Activated effector memory CD4-positive, alpha-beta T cell treated with Interleukin-2 at 50 U/mL for 16 hours (primary cell): ENCODE measurements at regions not wholly inside any gene's neighbourhood (a gene's known extent, or its start where the extent isn't known, plus 50 kb on each side); places are given as distances from the start of the nearest gene placed in this dataset.

Experiments
- DNase-seq: peaks from one replicate; pipeline ENCODE4 v3.0.0-alpha.2; 2020

DNA sequence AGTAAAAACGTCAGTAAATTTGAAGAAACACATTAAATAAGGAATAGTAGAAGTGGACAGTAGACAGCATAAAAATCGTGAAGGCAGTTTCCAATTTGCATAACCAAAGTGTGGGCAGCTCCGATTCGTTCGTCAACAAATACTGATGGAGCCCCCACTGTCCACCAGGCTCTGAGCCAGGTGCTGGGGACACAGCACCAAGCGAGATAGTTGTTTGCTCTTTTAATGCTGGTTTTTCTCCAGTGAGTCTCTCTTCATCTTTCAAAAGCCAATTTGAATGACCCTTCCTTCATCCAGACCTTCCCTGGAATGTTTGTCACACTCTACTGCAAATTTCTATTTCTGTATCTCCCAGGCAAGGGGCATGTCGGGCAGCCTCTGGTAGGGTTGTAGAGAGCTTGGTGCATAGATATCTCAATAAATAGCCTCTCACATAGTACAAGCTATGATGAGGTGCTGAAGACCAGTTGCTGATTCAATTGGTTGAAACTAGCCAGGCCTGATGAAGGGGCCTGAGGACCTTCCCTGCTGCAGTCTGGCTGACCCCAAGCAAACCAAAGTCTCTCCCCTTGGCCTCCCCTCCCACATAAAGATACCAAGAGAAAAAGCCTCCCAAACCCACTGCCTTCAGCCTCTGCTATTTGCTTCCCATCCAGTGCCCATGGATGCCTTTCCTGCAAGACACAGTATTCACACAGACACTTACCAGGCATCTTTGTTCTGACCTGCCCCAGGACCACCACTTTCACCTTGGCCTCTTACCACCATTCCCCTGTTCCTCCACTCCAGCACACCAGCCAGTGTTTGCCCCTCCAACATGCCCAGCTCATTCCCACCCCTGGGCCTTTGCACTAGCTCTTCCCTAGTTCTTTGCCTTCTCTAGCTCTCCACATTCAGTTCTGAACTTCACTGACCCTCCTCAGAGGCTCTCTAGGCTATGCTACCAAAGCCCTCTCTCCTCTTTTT lies 125.2 kb downstream of the CEBPB start:
- no peak for DNase-seq

DNA sequence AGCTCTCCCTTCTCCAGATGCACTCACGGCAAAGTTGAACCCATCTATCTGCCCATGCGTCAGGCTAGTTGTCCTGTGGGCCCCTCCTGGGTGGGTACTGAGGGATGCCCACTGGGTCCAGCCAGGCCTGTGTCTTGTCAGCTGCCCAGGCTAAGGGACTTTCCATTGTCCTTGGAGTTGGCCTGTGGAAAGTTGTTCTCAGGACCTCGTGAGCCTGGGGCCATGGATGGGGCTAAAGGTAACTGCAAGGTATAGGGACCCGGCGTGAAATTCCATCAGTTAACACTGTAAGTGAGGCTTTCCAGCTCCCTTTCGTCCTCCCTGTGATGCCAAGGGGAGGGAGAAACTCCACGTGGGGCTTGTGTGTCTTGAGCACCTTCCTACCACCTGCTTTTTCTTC lies 126.5 kb downstream of the CEBPB start:
- no peak for DNase-seq

DNA sequence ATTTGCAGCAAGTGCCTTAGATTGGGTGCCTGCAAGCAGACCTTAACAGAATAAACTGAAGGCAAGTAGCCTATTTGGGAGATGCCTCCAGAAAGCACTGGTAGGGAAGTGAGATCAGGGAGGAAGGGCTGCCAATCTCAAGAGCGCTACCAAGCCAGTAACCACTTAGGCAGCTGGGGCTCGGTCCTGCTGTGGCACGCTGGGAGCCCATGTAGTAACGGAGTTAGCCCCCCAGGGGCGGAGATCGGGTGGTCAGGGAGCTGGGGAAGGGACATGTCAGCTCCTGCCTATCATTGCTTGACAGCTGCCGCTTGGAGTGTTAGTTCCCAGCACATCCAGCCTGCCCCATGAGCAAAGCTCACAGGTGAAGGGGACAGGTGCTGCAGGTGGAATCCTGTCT lies 127.0 kb downstream of the CEBPB start:
- no peak for DNase-seq

DNA sequence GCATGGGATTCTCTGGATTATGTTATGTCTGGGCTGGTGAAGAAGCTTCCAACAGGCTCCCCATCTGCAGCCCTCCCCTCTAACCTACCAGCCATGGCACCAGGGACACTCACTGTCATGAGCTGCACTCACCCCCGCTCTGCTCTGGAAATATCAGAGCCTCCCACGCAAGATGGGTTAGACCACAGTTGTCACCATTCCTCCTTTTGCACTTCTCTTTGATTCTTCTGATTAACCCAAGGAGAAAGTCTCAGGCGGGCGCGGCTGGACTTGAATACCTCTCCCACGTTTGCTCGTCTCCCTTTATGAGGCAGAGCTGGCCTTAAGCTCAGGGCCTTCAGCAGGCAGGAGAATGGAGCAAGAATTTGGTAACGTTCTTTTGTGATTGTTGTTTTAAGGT lies 128.1 kb downstream of the CEBPB start:
- no peak for DNase-seq

DNA sequence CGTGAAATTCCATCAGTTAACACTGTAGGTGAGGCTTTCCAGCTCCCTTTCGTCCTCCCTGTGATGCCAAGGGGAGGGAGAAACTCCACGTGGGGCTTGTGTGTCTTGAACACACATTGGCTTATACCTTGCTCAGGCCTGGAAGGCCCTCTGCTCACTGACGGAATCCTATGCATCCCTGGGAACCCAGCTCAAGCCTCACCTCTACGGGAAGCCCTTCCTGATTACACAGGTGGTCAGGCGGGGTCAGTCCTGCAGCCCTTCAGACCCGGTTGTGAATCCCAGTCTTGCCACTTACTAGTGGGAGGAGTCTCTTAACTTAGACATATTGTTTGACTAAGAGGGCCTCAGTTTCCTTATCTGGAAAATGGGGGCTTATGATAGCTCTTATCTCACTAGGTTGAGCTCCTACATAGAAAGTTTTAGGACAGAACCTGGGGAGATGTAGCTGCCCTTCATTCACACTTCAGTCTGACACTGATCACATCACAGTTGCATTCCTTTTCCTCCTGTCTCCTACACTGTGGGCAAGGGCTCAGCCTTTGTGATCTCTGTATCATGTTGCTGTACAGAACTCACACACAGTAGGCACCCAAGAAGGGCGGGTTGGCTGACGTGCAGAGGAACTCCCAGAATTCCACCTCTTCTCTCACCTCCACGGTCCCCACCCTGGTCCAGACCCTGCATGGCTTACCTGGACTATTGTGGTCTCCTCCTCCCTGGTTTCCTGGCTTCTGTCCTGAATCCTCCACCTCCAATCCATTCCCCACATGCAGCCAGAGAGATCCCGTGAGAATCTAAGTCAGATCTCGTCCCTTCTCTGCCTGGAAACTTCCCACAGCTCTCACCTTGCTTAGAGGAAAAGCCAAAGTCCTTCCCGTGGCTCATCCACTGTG lies 129.6 kb downstream of the CEBPB start:
- DNase-seq: no peak

DNA sequence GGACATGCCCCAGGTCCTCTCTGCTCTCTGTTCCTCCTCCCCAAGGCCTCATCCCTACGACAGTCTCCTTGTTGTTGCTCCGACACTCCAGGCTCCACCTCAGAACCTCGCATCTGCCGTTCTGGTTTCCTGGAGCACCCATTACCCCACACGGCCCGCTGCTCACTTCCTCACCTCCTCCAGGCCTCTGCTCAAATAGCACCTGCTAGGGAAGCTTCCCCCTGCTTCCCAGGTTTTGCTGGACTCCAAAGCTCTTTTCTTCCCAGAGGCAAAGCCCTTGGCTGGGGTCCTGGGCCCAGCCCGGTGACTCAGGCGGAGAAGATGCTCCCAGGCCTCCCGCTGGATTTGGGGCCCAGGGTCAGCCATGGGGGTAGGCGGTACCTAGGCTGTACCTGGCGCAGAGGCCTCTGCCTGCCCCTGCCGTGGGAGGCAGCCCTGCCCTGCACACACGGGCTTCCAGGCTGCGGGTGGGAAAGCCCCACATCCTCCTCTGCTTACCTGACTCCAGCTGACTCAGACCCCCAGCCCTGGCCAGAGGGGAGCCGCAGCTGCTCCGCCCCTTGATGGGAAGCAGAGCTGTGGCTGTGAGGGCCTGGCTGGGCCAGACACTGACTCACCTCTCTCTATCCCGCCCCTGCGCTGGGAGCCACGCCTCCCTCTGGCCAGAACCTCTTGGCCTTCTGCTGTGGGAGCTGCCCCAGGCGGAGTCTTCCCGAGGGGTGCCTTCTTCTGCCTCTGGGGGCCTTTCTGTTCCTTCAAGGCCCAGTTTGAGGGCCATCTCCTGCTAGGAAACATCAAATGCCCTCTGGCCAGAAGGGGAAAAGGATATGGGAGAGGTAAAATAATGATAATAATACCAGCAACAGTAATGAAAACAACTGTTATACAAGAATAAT lies 130.5 kb downstream of the CEBPB start:
- DNase-seq: no peak

DNA sequence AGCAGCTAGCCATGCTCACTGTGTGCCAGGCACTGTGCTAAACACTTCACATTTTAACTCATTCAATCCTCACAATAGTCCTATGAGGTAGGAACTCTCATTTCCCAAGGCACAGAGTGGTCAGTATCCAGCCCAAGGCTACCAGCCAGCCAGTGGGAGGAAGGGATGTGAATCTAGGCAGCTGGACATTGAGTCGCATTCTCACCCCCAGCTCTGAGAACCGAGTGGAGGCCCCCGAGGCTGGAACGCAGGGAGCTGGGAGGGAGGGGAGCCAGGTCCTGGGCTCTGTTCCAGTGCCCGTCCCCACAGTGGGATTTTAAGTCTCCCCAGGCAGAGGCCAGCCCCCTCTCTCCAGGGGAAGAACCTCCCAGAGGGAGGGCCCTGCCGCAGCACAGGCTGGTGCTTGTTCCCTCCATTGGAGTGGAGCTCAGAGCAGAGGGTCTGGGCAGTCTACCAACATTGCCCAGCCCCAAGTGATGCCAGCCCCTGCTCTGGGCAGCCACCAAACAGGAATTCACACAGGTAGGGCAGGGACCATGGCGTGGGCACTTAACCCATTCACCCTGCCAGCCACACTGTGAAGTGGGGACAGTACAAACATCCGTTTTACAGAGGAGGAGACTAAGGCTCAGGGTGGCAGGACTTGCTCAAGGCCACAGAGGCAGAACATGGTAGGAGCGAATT lies 131.3 kb downstream of the CEBPB start:
- no peak for DNase-seq

DNA sequence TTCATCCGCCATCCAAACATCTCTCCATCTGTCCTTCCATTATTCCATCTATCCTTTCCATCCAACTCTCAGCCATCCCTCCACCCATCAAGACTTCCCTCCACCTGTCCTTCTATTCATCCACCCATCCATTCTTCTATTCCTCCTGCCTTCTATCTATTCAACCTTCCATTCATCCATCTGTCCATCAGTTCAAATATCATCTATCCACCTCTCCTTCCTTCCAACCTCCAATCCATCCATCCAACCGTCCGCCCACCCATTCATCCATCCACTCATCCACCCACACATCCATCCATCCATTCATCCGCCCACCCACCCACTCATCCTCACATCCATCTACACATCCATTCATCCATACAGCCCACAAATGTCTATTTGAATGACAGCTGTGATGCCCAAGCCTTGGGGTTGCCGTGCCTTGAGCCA lies 132.1 kb downstream of the CEBPB start:
- no peak for DNase-seq

DNA sequence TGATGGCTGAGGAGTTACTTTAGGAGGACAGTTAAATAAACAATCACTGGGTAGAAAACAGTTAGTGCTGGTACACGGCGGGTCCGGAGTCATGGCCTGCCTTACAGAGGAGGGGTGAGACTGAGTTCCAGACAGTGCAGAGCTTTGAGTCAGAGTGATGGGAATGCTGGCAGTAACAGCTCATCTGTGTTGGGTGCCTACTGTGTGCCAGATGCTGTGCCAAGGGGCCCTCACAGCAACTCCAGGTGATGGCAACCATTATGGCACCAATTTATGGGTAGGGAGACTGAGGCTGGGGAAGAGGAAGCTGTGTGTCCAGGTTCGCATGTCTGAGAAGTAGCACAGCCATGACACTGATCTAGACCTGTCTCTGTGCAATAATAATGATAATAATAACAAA lies 132.6 kb downstream of the CEBPB start:
- no peak for DNase-seq

DNA sequence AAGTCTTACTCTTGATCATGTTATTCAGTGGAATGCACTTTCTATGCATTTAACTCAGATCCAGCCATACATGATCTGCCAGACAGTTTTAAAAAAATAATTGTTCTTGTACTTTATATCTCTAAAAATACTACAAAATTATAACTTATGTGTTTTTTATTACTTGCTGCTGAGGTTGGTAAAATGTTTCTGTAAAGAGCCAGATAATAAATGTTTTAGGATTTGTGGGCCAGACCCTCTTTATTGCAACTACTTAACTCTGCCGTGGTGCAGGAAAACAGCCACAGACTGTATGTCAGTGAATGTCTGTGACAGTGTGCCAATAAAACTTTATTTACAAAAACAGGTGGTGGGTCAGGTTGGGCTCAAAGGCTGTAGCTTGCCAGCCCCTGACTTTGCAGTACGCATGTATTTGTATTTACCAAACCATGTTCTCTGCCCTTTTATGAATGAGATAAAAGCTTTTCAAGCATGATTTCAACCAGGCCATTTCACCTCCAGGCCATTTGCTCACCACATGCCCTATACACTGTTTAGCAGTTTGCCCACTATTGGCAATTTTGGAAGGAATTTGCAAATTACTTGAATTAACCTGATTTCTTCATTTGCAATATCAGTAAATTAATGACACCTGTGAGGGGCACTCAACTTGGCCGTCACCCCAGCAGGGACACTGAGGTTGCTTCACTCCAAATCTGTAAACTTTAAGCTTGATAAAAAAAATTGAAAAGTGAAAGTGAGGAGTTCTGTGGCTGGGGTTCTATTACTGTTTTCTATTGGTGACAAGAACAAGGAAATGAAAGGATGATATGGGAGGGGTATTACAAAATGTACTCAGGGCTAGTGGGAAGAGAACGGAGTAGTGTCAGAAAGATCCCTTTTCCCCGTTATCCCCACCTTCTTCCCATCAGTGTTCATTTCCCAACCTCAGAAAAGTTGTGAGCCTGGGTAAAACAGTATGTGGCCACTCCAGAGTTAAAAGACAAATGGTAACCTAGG lies 133.4 kb downstream of the CEBPB start:
- no peak for DNase-seq

DNA sequence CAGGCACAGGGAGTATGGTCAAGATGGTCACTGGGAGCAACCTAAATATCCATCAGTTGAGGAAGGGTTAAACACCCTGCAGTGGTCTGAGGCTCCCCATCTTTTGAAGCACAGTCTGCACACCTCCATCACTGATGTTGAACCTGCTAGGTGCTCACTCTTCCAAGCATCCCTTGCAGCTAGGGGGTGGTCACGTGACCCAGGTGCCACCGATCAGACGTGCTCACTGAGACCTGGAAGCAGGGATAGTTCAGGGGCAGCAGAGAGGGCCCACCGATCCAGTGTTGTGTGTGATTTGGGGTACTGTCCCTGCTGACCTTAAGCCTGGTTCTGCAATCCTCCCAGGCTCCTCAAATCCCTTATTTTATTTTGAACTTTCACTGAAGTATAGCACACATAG lies 134.6 kb downstream of the CEBPB start:
- DNase-seq: no peak

DNA sequence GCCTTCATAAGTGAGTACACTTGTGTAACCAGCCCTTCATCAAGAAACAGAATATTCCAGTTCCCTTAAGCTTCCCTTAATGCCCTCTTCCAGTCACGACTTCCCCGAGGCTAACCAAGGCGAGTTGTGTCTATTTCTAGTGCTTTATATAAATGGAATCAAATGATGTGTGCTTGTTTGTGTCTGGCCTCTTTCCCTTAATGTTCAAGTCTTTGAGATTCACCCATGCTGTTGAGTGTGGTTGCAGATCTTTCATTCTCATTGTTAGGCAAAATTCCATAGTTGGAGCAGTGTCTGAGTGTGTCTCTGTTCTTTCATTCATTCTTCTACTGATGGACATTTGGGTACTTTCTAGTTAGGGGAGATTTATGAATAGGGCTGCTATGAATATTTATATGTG lies 135.0 kb downstream of the CEBPB start:
- no peak for DNase-seq

DNA sequence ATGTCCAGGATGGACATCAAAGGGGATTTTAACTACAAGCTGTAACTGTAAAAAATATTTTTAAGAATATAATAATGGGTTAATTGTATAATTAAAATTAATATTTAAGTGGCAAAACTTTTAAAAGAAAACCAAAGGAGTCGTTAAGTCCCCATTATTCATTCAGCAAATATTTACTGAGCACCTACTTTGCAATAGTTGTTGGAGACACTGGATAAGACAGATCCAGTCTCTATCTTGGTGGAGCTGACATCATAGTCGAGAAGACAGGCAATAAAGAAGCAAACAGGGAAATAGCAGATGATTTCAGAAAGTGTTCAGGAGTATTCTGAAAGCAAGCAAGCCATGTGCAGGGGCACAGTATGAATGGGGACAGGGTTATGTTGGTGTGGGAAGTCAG lies 137.0 kb downstream of the CEBPB start:
- no peak for DNase-seq

DNA sequence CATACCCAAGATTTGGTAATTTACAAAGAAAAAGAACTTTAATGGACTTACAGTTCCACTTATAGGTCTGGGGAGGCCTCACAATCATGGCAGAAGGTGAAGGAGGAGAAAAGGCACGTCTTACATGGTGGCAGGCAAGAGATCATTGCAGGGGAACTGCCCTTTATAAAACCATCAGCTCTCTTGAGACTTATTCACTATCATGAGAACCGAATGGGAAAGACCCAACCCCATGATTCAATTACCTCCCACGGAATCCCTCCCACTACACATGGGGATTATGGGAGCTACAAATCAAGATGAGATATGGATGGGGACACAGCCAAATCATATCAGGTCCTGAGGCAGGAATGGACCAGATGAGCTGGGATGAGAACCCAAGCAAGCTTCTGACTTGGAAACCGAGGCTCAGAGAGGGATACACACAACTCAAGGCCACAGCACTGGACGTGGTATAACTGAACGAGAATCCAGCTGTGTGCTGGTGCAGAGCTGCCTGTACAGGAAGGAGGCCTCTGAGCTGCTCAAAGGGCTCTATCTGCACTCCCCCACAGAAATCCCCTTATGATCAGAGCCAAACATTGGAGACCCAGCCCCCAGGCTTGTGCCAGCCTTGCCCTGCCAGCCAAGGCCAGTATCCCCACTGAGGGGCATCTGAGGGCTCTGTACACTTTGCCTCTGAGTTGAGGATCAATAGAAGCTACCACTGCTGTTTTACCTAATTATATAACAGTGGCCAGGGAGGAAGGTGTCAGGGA lies 137.8 kb downstream of the CEBPB start:
- DNase-seq: no peak

DNA sequence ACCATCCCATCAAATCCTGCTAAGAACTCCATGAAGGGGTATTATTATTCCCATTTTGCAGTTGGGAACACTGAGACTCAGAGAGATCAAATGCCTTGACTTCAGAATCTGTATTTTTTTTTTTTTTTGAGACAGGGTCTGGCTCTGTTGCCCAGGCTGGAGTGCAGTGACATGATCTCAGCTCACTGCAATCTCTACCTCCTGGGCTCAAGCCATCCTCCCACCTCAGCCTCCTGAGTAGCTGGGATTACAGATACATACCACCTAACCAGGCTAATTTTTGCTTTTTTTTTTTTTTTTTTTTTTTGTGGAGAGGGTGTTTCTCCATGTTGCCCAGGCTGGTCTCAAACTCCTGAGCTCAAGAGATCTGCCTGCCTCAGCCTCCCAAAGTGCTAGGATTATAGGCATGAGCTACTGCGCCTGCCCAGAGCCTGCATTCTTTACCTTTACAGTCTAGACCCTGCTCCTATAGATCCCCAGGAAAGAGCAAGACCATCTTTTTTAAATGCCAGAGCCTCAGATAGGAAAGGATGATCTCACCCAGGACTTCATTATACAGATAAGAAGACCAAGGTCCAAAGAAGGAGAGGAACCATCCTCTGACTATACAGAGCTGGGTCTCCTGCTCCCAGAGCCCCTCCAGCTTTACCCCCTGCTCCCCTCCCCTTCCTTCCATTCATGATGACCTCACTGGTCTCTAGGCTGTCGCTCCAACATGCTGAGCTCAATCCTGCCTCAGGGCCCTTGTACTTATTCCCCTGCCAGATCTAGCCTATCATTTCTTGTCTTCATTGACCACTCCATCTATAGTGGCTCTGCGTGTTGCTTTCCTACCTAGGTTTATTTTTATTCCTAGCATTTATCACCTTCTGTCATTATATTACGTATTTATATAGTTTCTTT lies 138.6 kb downstream of the CEBPB start:
- DNase-seq: no peak

DNA sequence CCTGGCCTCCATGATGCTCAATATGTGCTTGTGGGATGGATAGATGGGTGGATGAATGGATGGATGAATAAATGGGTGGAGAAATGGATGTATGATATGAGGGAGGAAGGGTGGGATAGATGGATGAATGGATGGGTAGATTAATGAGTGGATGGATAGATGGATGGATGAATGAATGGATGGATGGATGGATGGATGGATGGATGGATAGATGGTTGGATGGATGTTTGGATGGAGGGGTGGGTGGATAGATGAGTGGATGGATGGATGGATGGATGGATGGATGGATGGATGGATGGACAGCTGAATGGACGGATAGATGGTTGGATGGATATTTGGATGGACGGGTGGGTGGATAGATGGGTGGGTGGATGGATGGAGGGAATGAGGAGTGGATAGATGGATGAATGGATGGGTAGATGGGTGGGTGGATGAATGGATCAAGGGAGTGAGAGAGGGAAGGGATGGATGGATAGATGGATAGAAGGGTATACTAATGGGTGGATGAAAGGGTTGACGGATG lies 139.4 kb downstream of the CEBPB start:
- no peak for DNase-seq

DNA sequence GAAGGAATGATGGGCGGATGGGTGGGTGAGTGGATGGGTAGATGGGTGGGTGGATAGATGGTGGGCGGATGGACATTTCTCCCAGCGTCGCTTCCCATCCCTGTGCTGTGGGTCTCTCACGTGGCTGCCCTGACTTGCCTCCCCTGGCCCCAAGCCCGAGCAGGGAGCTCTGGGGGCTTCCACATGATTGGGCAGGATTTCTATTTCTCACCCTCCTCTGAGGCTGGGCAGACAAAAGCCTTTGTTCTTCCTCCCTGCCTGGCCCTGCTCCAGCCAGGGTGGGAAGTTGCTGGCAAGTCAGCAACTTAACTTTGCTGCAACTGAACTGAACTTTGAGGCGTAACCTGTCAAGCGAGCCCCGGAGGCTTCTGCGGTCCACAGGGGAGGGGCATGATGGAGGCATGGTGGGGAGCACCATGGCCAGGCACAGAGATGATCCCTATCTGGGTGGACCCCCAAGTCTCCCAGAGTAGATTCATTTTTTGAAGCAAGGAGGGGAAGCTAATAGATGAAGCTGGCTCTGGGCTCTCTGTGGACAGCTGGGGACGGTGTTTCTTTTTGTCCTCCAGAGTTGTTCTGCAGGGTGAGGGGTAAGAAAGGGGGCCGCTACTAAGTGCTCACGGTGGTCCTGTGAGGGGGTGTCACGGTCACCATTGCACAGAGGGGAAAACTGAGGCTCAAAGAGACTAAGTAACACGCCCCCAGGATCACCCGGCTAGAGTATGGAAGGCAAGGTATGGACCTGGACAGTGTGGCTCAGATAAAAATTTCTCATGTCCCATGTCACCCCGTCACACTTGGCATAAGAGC lies 140.1 kb downstream of the CEBPB start:
- DNase-seq: no peak
